Ascending aorta (tissue), 2 donors: ENCODE measurements at regions not wholly inside any gene's neighbourhood (a gene's known extent, or its start where the extent isn't known, plus 50 kb on each side); places are given as distances from the start of the nearest gene placed in this dataset.

Experiments
- DNase-seq, 2 donors: peaks; one replicate each; pipeline ENCODE4 v3.0.0-alpha.2; 2019; ENCODE audit warnings: low spot score in 2 of 2
- H3K27ac ChIP-seq, 2 donors: fragments of 200-600 bp; sonication (generic); one replicate each; pipeline ENCODE4 v1.5.1; 2016 to 2017; ENCODE audit warnings: mild to moderate bottlenecking in 1 of 2
- H3K27me3 ChIP-seq: fragments of 200-600 bp; sonication (generic); one replicate; pipeline ENCODE4 v1.5.1; 2017
- H3K36me3 ChIP-seq, 2 donors: fragments of 200-600 bp; sonication (generic); one replicate each; pipeline ENCODE4 v1.5.1; 2016
- H3K4me1 ChIP-seq, 2 donors: fragments of 200-600 bp; sonication (generic); one replicate each; pipeline ENCODE4 v1.5.1; 2016 to 2017; ENCODE audit warnings: mild to moderate bottlenecking in 1 of 2
- H3K4me3 ChIP-seq, 2 donors: fragments of 200-600 bp; sonication (generic); one replicate each; pipeline ENCODE4 v1.5.1; 2016 to 2017; ENCODE audit warnings: mild to moderate bottlenecking in 1 of 2
- H3K9me3 ChIP-seq, 2 donors: fragments of 200-600 bp; sonication (generic); one replicate each; pipeline ENCODE4 v1.5.1; 2016
- CTCF ChIP-seq, 3 experiments: fragments of 200-600 bp in 2 of 3; fragments of 450-650 bp in 1 of 3; sonication (generic) in 2 of 3; IDR thresholded peaks; one replicate each; pipeline ENCODE4 v1.5.1; 2016 to 2019; ENCODE audit warnings: antibody characterized with exemption in 3 of 3, mild to moderate bottlenecking in 1 of 3, moderate library complexity in 1 of 3
- intact Hi-C: fragments of 100-400 bp; cut with DNase I; formaldehyde crosslinking; loops from one replicate; pipeline ENCODE4 v1.15.1; 2023

GRCh38 chr2:199024224-199024623 is 433.5 kb downstream of the SATB2 start:
- H3K36me3 ChIP-seq, result no peaks in the 10 kb centered on the region
- H3K9me3 ChIP-seq, result no peaks in the 10 kb centered on the region
- H3K4me1 ChIP-seq, result no peaks in the 10 kb centered on the region
- H3K27me3 ChIP-seq, result no peaks in the 10 kb centered on the region
- no peak overlapping the region for H3K4me3 ChIP-seq
- no peak overlapping the region for H3K27ac ChIP-seq
- no peak for DNase-seq
- intact Hi-C loops, result no loop called here
- no peak for TF ChIP-seq CTCF (IDR thresholded peaks at IDR 0.05)

- intact Hi-C loops, result no loop called here
- peak in 2 of 3 experiments; percentile 28 to 46 for TF ChIP-seq CTCF (IDR thresholded peaks at IDR 0.05)
- H3K4me1 ChIP-seq, result no peaks in the 10 kb centered on the region
- H3K27ac ChIP-seq, result no peak overlapping the region
- no peaks in the 10 kb centered on the region for H3K36me3 ChIP-seq
- no peak overlapping the region for H3K4me3 ChIP-seq
- H3K27me3 ChIP-seq, result no peaks in the 10 kb centered on the region
- no peak for DNase-seq
- H3K9me3 ChIP-seq, result no peaks in the 10 kb centered on the region
Measured at GRCh38 chr2:199019898-199020507, 437.7 kb downstream of the SATB2 start.

- Histone ChIP-seq H3K36me3 (no peaks in the 10 kb centered on the region), H3K4me1 (no peaks in the 10 kb centered on the region), H3K9me3 (no peaks in the 10 kb centered on the region), H3K27ac (no peak overlapping the region), H3K27me3 (no peaks in the 10 kb centered on the region), H3K4me3 (no peak overlapping the region)
- DNase-seq, result no peak
- intact Hi-C loops, result no loop called here
- TF ChIP-seq CTCF (IDR thresholded peaks at IDR 0.05), result no peak
Measured at GRCh38 chr2:199018826-199019225, 438.9 kb downstream of the SATB2 start.

GRCh38 chr2:199015072-199015471 is 442.7 kb downstream of the SATB2 start:
- Histone ChIP-seq H3K36me3 (no peaks in the 10 kb centered on the region), H3K9me3 (peaks cover 0 to 6% of the 10 kb centered on the region in 2 donors), H3K4me1 (no peaks in the 10 kb centered on the region), H3K4me3 (no peak overlapping the region), H3K27ac (no peak overlapping the region), H3K27me3 (no peaks in the 10 kb centered on the region)
- intact Hi-C loops, result no loop called here
- TF ChIP-seq CTCF (IDR thresholded peaks at IDR 0.05), result no peak
- no peak for DNase-seq

GRCh38 chr2:199014226-199014625 is 443.5 kb downstream of the SATB2 start:
- H3K4me3 ChIP-seq, result no peak overlapping the region
- peaks cover 0 to 6% of the 10 kb centered on the region in 2 donors for H3K9me3 ChIP-seq
- TF ChIP-seq CTCF (IDR thresholded peaks at IDR 0.05), result no peak
- H3K27ac ChIP-seq, result no peak overlapping the region
- no peaks in the 10 kb centered on the region for H3K36me3 ChIP-seq
- DNase-seq, result no peak
- no peaks in the 10 kb centered on the region for H3K27me3 ChIP-seq
- intact Hi-C loops, result no loop called here
- no peaks in the 10 kb centered on the region for H3K4me1 ChIP-seq

- H3K9me3 ChIP-seq, result peaks cover 0 to 14% of the 10 kb centered on the region in 2 donors
- H3K27ac ChIP-seq, result no peak overlapping the region
- no peak for DNase-seq
- H3K4me3 ChIP-seq, result no peak overlapping the region
- TF ChIP-seq CTCF (IDR thresholded peaks at IDR 0.05), result no peak
- H3K4me1 ChIP-seq, result no peaks in the 10 kb centered on the region
- H3K27me3 ChIP-seq, result no peaks in the 10 kb centered on the region
- intact Hi-C loops, result no loop called here
- H3K36me3 ChIP-seq, result no peaks in the 10 kb centered on the region
Measured at GRCh38 chr2:199011908-199012307, 445.8 kb downstream of the SATB2 start.
